Hepatocyte (in vitro differentiated cells): ENCODE measurements at regions not wholly inside any gene's neighbourhood (a gene's known extent, or its start where the extent isn't known, plus 50 kb on each side); places are given as distances from the start of the nearest gene placed in this dataset.

Source experiments
- DNase-seq: peaks from one replicate; pipeline ENCODE4 v3.0.0-alpha.2; 2016; ENCODE audit warnings: low spot score
- H2AFZ ChIP-seq: fragments of 200-600 bp; sonication (generic); 2 replicates; pipeline ENCODE4 v1.6.0; 2016; ENCODE audit warnings: antibody characterized with exemption, mild to moderate bottlenecking
- H3K27ac ChIP-seq: fragments of 200-600 bp; sonication (generic); 2 replicates; pipeline ENCODE4 v1.5.1; 2016; ENCODE audit warnings: mild to moderate bottlenecking
- H3K27me3 ChIP-seq: fragments of 200-600 bp; sonication (generic); 2 replicates; pipeline ENCODE4 v1.6.1; 2016
- H3K36me3 ChIP-seq: fragments of 200-600 bp; sonication (generic); replicated peaks from 2 replicates; pipeline ENCODE4 v1.5.1; 2016; ENCODE audit warnings: low read depth; ENCODE audit not compliant: insufficient read depth
- H3K4me1 ChIP-seq: fragments of 200-600 bp; sonication (generic); 2 replicates; pipeline ENCODE4 v1.5.1; 2016; ENCODE audit warnings: mild to moderate bottlenecking, moderate library complexity; ENCODE audit not compliant: insufficient read depth
- H3K4me2 ChIP-seq: fragments of 200-600 bp; sonication (generic); 2 replicates; pipeline ENCODE4 v1.6.0; 2016
- H3K4me3 ChIP-seq: fragments of 200-600 bp; sonication (generic); 2 replicates; pipeline ENCODE4 v1.5.1; 2016; ENCODE audit warnings: mild to moderate bottlenecking
- H3K79me2 ChIP-seq: fragments of 200-600 bp; sonication (generic); 2 replicates; pipeline ENCODE4 v1.6.0; 2017; ENCODE audit warnings: mild to moderate bottlenecking
- H3K9me2 ChIP-seq: fragments of 200-600 bp; sonication (generic); replicated peaks from 2 replicates; pipeline ENCODE4 v1.6.0; 2017; ENCODE audit warnings: mild to moderate bottlenecking; ENCODE audit not compliant: insufficient read depth
- H3K9me3 ChIP-seq: fragments of 200-600 bp; sonication (generic); 2 replicates; pipeline ENCODE4 v1.5.1; 2016; ENCODE audit warnings: low read depth, mild to moderate bottlenecking
- H4K20me1 ChIP-seq: fragments of 200-600 bp; sonication (generic); 2 replicates; pipeline ENCODE4 v1.6.0; 2016; ENCODE audit warnings: mild to moderate bottlenecking; ENCODE audit not compliant: insufficient read depth, poor library complexity, severe bottlenecking
- EZH2 ChIP-seq: fragments of 200-600 bp; sonication (generic); IDR thresholded peaks from 2 replicates; pipeline ENCODE4 v1.6.1; 2016; ENCODE audit warnings: antibody characterized with exemption, mild to moderate bottlenecking, borderline replicate concordance
- EZH2phosphoT487 ChIP-seq: fragments of 200-600 bp; sonication (generic); IDR thresholded peaks from one replicate; pipeline ENCODE4 v1.6.1; 2018; ENCODE audit warnings: antibody characterized with exemption, mild to moderate bottlenecking, low read depth, moderate library complexity; ENCODE audit not compliant: unreplicated experiment, severe bottlenecking
- WGBS: methylation state at CpG from one replicate; pipeline ENCODE4 v1.1.6; 2016; ENCODE audit warnings: low lambda C conversion rate; ENCODE audit errors: missing lambda C conversion rate; 5-methylcytosine and 5-hydroxymethylcytosine counted together
- TF ChIP-seq, protein P1 (sequence below): fragments of 200-600 bp; sonication (generic); IDR thresholded peaks from 2 replicates; pipeline ENCODE4 v1.5.1; 2016; ENCODE audit warnings: antibody characterized with exemption, mild to moderate bottlenecking; ENCODE audit not compliant: poor library complexity

DNA sequence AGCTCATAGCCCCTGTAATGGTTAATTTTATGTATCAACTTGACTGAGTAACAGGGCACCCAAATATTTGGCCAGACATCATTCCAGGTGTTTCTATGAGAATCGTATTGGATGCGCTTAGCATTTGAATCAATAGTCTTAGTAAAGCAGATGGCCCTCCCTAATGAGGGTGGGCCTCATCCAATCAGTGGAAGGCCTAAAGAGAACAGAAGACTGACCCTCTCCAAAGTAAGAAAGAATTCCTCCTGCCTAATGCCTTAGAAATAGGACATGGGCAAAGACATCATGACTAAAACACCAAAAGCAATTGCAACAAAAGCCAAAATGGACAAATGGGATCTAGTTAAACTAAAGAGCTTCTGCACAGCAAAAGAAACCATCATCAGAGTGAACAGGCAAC lies 352.5 kb upstream of the SASH1 start:
- no peak overlapping the region for H3K4me2 ChIP-seq
- H3K27ac ChIP-seq = no peak overlapping the region
- H3K4me1 ChIP-seq = no peaks in the 10 kb centered on the region
- no peaks in the 10 kb centered on the region for H3K27me3 ChIP-seq
- H3K9me2 ChIP-seq = no peaks in the 10 kb centered on the region
- H3K79me2 ChIP-seq = no peaks in the 10 kb centered on the region
- no peak overlapping the region for H2AFZ ChIP-seq
- no peaks in the 10 kb centered on the region for H4K20me1 ChIP-seq
- TF ChIP-seq, protein P1, sequence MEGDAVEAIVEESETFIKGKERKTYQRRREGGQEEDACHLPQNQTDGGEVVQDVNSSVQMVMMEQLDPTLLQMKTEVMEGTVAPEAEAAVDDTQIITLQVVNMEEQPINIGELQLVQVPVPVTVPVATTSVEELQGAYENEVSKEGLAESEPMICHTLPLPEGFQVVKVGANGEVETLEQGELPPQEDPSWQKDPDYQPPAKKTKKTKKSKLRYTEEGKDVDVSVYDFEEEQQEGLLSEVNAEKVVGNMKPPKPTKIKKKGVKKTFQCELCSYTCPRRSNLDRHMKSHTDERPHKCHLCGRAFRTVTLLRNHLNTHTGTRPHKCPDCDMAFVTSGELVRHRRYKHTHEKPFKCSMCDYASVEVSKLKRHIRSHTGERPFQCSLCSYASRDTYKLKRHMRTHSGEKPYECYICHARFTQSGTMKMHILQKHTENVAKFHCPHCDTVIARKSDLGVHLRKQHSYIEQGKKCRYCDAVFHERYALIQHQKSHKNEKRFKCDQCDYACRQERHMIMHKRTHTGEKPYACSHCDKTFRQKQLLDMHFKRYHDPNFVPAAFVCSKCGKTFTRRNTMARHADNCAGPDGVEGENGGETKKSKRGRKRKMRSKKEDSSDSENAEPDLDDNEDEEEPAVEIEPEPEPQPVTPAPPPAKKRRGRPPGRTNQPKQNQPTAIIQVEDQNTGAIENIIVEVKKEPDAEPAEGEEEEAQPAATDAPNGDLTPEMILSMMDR = no peak
- TF ChIP-seq EZH2phosphoT487 (no peak), EZH2 (no peak)
- H3K9me3 ChIP-seq = no peaks in the 10 kb centered on the region
- no peak overlapping the region for H3K4me3 ChIP-seq
- 100% methylated on average over 2 of the region's 2 CpGs for WGBS
- H3K36me3 ChIP-seq = no peaks in the 10 kb centered on the region
- no peak for DNase-seq

DNA sequence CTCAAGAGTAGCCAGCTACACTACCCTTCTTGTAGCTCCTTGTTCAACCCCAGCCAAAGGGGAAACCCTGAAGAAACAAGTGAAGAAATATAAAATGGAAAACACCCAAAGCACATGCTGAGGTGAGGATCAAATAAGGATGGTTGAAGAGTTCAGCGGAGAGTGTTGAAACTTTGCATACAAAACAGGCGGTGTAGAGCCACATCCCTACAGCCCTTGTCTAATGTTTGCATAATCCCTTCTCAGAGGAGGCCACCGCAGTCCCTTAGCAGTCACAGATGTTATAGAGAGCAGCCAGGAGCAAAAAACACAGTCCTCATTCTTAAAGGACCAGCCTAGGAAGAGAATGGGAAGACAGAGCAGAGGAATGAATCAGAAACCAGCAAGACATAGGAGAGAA lies 350.7 kb upstream of the SASH1 start:
- Histone ChIP-seq H3K9me3 (no peaks in the 10 kb centered on the region), H3K4me3 (no peak overlapping the region), H3K4me2 (no peak overlapping the region), H4K20me1 (no peaks in the 10 kb centered on the region), H3K27ac (no peak overlapping the region), H3K4me1 (no peaks in the 10 kb centered on the region), H3K9me2 (no peaks in the 10 kb centered on the region), H3K79me2 (no peaks in the 10 kb centered on the region), H3K36me3 (no peaks in the 10 kb centered on the region), H2AFZ (no peak overlapping the region), H3K27me3 (no peaks in the 10 kb centered on the region)
- WGBS = 72% methylated on average over 3 of the region's 3 CpGs
- no peak for DNase-seq
- TF ChIP-seq, protein P1 = no peak
- no peak for TF ChIP-seq EZH2phosphoT487
- no peak for TF ChIP-seq EZH2

DNA sequence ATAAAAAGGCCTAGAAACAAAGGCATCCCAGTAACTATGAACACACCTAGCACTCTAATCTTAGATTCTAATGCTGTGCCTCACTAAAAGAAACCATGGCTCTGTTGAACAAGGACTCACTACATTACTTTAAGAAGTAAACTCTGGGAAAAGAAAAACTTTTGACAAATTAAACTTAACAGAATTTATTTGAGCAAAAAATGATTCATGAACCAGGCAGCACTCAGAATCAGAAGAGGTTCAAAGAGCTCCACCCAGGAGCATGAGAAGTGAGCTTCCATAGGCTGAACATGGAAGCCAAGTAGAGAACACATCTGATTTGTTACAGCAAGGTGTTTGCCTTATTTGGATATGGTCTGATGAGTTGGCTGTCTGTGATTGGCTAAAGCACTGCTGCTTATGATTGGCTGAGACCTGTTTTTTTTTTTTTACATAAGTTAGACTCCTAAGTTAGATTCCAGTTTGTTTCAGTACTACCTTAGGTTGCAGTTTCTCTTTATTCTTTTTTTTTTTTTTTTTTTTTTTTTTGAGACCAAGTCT lies 343.6 kb upstream of the SASH1 start:
- TF ChIP-seq, protein P1 = no peak
- no peak for TF ChIP-seq EZH2phosphoT487
- no peak for TF ChIP-seq EZH2
- Histone ChIP-seq H3K36me3 (no peaks in the 10 kb centered on the region), H3K9me3 (no peaks in the 10 kb centered on the region), H3K79me2 (no peaks in the 10 kb centered on the region), H3K27me3 (no peaks in the 10 kb centered on the region), H3K27ac (no peak overlapping the region), H3K4me1 (no peaks in the 10 kb centered on the region), H3K9me2 (no peaks in the 10 kb centered on the region), H2AFZ (no peak overlapping the region), H3K4me2 (no peak overlapping the region), H3K4me3 (no peak overlapping the region), H4K20me1 (no peaks in the 10 kb centered on the region)
- no peak for DNase-seq

DNA sequence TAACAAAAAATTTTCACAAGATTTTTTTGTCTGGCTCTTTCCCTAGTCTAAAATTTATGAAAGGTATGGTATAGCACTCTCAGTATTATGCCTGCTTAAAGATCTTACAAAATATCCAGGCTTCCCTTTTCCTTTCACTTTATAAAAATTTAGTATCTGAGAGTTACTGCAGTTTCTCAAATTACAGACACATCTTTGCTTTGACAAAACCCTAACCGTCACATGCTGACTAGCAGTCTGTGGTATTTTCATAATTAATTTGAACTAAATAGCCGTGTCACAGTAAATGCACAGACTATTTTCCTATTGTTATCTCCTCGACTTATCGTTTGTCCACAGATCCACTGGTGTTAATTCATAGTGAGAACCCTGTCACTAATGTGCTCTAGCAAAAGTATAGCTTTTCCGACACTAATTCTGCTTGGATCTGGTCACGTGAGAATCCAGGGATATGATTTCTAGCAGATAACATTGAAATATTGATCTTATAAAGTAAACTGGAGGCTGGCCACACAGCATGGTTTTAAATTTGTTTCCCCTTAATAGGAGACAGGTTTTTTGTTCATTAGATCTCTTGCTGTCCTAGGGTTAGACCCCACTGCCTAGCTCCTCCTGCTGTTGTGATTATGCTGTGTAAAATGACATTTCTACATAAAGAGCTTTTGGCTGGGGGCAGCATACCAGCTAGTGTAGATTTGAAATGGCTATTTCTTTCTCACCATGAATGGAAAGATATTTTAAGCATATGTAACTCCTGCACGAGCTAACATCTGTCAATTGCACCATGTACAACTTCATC lies 340.6 kb upstream of the SASH1 start:
- no peaks in the 10 kb centered on the region for H3K79me2 ChIP-seq
- H3K9me3 ChIP-seq = no peaks in the 10 kb centered on the region
- TF ChIP-seq, protein P1 = no peak
- no peak for TF ChIP-seq EZH2
- TF ChIP-seq EZH2phosphoT487 = no peak
- H3K4me1 ChIP-seq = no peaks in the 10 kb centered on the region
- no peak for DNase-seq
- H3K9me2 ChIP-seq = no peaks in the 10 kb centered on the region
- H2AFZ ChIP-seq = no peak overlapping the region
- H4K20me1 ChIP-seq = no peaks in the 10 kb centered on the region
- no peak overlapping the region for H3K4me3 ChIP-seq
- H3K27ac ChIP-seq = no peak overlapping the region
- H3K36me3 ChIP-seq = no peaks in the 10 kb centered on the region
- H3K4me2 ChIP-seq = peak overlapping the region; percentile 31
- H3K27me3 ChIP-seq = no peaks in the 10 kb centered on the region
- 53% methylated on average over 7 of the region's 7 CpGs for WGBS
